BLaER1 (cell line): ENCODE measurements at regions not wholly inside any gene's neighbourhood (a gene's known extent, or its start where the extent isn't known, plus 50 kb on each side); places are given as distances from the start of the nearest gene placed in this dataset.

Source experiments
- H3K27ac ChIP-seq: shearing (Covaris generic); formaldehyde crosslinking; 2 replicates; pipeline ENCODE4 v1.8.1; 2022
- H3K27me3 ChIP-seq: shearing (Covaris generic); formaldehyde crosslinking; 2 replicates; pipeline ENCODE4 v1.8.1; 2022
- H3K36me3 ChIP-seq: shearing (Covaris generic); formaldehyde crosslinking; 2 replicates; pipeline ENCODE4 v1.8.1; 2022
- H3K4me1 ChIP-seq: shearing (Covaris generic); formaldehyde crosslinking; 2 replicates; pipeline ENCODE4 v1.8.1; 2022
- H3K4me2 ChIP-seq: shearing (Covaris generic); formaldehyde crosslinking; 2 replicates; pipeline ENCODE4 v1.8.1; 2022
- H3K4me3 ChIP-seq: shearing (Covaris generic); formaldehyde crosslinking; 2 replicates; pipeline ENCODE4 v1.8.1; 2022
- H3K9ac ChIP-seq: shearing (Covaris generic); formaldehyde crosslinking; 2 replicates; pipeline ENCODE4 v1.8.1; 2022
- H3K9me3 ChIP-seq: shearing (Covaris generic); formaldehyde crosslinking; 2 replicates; pipeline ENCODE4 v1.8.1; 2022
- H4K20me1 ChIP-seq: shearing (Covaris generic); formaldehyde crosslinking; 2 replicates; pipeline ENCODE4 v1.8.1; 2022
- Cebpa-rat ChIP-seq: shearing (Covaris generic); IDR thresholded peaks from 2 replicates; pipeline ENCODE4 v1.8.1; 2022

DNA sequence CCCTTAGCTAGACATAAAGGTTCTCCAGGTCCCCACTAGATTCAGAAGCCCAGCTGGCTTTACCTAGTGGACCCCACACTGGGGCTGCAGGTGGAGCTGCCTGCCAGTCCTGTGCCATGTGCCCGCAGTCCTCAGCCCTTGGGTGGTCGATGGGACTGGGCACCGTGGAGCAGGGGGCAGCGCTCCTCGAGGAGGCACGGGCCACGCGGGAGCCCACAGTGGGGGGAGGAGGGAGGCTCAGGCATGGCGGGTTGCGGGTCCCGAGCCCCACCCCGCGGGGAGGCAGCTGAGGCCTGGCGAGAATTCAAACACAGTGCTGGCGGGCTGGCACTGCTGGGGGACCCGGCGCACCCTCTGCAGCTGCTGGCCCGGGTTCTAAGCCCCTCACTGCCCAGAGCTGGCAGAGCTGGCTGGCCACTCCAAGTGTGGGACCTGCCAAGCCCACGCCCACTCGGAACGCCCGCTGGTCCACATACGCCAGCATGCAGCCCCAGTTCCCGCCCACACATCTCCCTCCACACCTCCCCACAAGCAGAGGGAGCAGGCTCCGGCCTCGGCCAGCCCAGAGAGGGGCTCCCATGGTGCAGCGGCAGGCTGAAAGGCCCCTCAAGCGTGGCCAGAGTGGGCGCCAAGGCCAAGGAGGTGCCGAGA, 119.7 kb upstream of the NRXN1 start:
- Histone ChIP-seq H4K20me1 (no peaks in the 10 kb centered on the region), H3K27ac (no peak overlapping the region), H3K9me3 (peaks cover 10% of the 10 kb centered on the region), H3K4me1 (no peaks in the 10 kb centered on the region), H3K27me3 (no peaks in the 10 kb centered on the region), H3K36me3 (no peaks in the 10 kb centered on the region), H3K4me2 (no peak overlapping the region), H3K4me3 (no peak overlapping the region), H3K9ac (no peak overlapping the region)
- TF ChIP-seq Cebpa-rat, result no peak

DNA sequence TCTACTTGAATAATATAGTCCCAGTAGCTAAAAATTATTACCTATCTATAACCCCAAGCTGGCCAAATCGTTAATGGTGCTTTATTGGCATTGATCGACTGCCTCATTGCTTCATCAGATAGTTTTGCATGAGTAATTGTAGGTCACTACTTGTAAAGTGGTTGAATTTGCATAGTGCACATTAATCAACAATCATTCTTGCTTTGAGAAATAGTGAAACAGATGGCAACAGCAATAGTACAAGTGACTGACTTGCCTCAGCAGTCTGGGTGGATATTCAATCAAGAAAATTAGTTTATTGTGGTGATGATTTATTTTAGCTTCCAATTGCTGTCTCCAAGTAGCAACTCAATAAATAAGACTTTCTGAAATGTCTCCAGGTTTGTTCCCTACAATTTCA, 117.8 kb upstream of the NRXN1 start:
- Histone ChIP-seq H3K27ac (no peak overlapping the region), H3K4me1 (no peaks in the 10 kb centered on the region), H3K27me3 (no peaks in the 10 kb centered on the region), H4K20me1 (no peaks in the 10 kb centered on the region), H3K36me3 (no peaks in the 10 kb centered on the region), H3K4me2 (no peak overlapping the region), H3K9ac (no peak overlapping the region), H3K4me3 (no peak overlapping the region), H3K9me3 (peaks cover 10% of the 10 kb centered on the region)
- no peak for TF ChIP-seq Cebpa-rat

DNA sequence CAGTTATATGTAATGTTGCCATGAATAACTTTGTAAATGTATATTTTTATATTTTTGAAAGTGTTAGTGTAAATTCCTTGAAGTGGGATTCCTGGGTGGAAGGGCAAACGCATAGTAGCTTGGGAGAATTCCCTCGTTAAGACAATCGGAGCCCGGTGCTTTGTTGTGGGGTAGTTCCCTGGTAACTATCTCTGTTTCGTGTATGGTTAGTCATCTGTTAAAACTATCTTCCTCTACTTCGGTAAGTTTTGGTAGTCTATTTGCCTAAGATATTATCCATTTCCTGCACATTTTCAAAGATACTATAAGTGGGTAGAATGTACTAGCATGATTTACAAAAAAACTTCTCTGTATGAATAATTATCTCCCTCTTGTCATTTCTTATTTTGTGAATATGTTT, 113.8 kb upstream of the NRXN1 start:
- Histone ChIP-seq H3K27ac (no peak overlapping the region), H3K4me2 (no peak overlapping the region), H3K4me1 (no peaks in the 10 kb centered on the region), H3K9ac (no peak overlapping the region), H3K36me3 (no peaks in the 10 kb centered on the region), H3K27me3 (no peaks in the 10 kb centered on the region), H3K9me3 (no peaks in the 10 kb centered on the region), H4K20me1 (no peaks in the 10 kb centered on the region), H3K4me3 (no peak overlapping the region)
- no peak for TF ChIP-seq Cebpa-rat

DNA sequence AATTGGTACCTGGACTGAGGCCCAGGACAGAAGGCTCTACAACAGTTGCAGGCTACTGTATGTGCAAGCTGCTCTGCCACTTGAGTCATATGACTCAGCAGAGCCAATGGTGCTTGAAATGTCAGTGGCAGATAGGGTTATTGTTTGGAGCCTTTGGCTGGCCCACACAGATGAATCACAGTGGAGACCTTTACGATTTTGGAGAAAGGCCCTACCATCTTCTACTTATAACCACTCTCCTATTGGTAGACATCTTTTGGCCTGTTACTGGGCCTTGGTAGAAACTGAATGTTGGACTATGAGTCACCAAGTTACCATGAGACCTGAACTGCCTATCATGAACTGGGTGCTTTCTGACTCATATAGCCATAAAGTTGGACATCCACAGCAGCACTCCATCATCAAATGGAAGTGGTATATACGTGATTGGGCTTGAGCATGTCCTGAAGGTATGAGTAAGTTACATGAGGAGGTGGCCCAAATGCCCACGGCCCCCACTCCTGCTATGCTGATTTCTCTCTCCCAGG, 88.9 kb upstream of the NRXN1 start:
- Histone ChIP-seq H3K9me3 (no peaks in the 10 kb centered on the region), H3K4me2 (no peak overlapping the region), H3K4me3 (no peak overlapping the region), H3K4me1 (no peaks in the 10 kb centered on the region), H3K9ac (no peak overlapping the region), H4K20me1 (no peaks in the 10 kb centered on the region), H3K27ac (no peak overlapping the region), H3K27me3 (no peaks in the 10 kb centered on the region), H3K36me3 (no peaks in the 10 kb centered on the region)
- TF ChIP-seq Cebpa-rat, result no peak

DNA sequence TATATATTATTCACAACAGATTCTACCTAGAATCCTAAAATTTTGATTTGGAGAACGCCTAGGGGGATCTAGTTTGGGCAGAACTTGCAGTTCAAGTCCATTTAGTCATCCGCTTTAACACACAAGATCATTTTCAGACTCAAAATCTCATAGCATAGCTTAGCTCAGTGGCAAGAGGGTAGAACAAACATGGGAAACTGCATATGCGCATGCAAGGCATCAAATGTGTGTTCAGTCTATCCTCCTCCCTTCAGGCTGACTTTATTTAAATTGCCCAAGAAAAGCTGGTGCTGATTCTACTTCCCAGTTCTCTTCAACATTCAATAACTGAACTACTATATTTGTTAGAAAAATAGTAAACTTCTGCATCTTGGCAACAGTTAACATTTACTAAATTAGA, 79.6 kb upstream of the NRXN1 start:
- Histone ChIP-seq H4K20me1 (no peaks in the 10 kb centered on the region), H3K27me3 (no peaks in the 10 kb centered on the region), H3K9me3 (no peaks in the 10 kb centered on the region), H3K4me3 (no peak overlapping the region), H3K9ac (no peak overlapping the region), H3K4me1 (no peaks in the 10 kb centered on the region), H3K36me3 (no peaks in the 10 kb centered on the region), H3K27ac (no peak overlapping the region), H3K4me2 (no peak overlapping the region)
- no peak for TF ChIP-seq Cebpa-rat

DNA sequence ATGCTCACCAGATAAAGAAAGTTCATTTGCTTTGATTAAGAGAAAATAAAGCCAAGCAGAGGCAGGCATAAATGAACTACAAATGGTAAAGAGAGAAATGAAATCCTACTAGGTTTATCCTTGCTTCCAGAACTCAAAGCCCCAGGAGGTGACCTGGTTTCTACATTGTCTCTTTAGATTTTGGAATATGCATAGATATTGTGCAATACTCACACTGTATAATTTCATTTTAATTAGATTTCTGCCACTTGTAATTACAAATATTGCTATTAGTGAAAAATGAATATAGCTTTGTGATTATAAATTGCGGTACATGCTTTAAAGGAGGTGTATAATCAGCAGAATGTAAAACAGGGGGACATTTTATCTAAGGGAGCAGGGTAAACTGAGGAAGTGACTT, 76.9 kb upstream of the NRXN1 start:
- Histone ChIP-seq H3K9me3 (no peaks in the 10 kb centered on the region), H3K27me3 (no peaks in the 10 kb centered on the region), H4K20me1 (no peaks in the 10 kb centered on the region), H3K4me2 (no peak overlapping the region), H3K4me3 (no peak overlapping the region), H3K36me3 (no peaks in the 10 kb centered on the region), H3K4me1 (no peaks in the 10 kb centered on the region), H3K27ac (no peak overlapping the region), H3K9ac (no peak overlapping the region)
- TF ChIP-seq Cebpa-rat, result peak; percentile 60; the same call in 1 of the 2 replicates

DNA sequence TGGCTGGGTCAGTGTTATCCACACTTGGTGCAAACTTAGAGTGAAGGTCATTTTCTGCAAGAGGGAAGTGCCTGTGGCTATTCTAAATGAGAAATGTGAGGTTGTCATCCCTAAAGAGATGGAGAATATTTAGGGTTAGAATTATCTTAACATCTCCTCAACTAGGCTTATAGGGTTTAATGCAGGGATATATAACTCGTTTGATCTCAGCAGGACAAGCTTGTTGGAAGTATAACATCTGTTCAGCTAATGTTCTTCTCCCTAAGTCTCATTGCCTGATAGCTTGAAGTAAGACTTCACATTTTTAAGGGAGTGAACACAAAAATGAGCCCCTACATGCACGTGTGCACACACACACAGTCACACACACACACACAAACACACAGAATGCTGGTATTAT, 75.9 kb upstream of the NRXN1 start:
- H3K27ac ChIP-seq, result no peak overlapping the region
- TF ChIP-seq Cebpa-rat, result no peak
- 0 out of 2 replicates have a peak, but pooled peaks cover 4% of the 10 kb centered on the region for H3K4me1 ChIP-seq
- no peaks in the 10 kb centered on the region for H3K27me3 ChIP-seq
- H3K4me3 ChIP-seq, result no peak overlapping the region
- no peak overlapping the region for H3K9ac ChIP-seq
- H3K4me2 ChIP-seq, result no peak overlapping the region
- H4K20me1 ChIP-seq, result no peaks in the 10 kb centered on the region
- no peaks in the 10 kb centered on the region for H3K9me3 ChIP-seq
- no peaks in the 10 kb centered on the region for H3K36me3 ChIP-seq

DNA sequence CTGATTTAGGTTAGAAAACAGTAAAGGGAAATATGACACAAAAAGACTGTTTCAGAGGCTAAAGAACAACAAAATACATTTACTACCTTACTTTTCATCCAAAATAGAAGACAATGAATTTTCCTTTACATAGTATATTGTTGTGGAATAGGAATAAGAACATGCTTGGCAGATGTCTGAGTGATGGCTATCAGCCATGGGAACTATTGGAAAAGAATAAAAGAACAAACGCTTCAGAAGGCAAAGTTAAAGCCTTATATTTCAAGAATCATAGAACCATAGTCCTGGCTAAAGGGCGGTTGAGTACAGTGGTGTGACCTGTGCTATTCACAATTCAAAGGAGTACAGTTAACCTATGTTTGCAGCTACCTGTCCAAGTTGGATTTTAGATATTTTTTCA, 73.9 kb upstream of the NRXN1 start:
- H3K27me3 ChIP-seq, result no peaks in the 10 kb centered on the region
- no peaks in the 10 kb centered on the region for H3K36me3 ChIP-seq
- no peaks in the 10 kb centered on the region for H3K9me3 ChIP-seq
- H3K4me3 ChIP-seq, result no peak overlapping the region
- no peaks in the 10 kb centered on the region for H4K20me1 ChIP-seq
- TF ChIP-seq Cebpa-rat, result no peak
- 0 out of 2 replicates have a peak, but pooled peaks cover 4% of the 10 kb centered on the region for H3K4me1 ChIP-seq
- no peak overlapping the region for H3K9ac ChIP-seq
- H3K27ac ChIP-seq, result no peak overlapping the region
- no peak overlapping the region for H3K4me2 ChIP-seq

DNA sequence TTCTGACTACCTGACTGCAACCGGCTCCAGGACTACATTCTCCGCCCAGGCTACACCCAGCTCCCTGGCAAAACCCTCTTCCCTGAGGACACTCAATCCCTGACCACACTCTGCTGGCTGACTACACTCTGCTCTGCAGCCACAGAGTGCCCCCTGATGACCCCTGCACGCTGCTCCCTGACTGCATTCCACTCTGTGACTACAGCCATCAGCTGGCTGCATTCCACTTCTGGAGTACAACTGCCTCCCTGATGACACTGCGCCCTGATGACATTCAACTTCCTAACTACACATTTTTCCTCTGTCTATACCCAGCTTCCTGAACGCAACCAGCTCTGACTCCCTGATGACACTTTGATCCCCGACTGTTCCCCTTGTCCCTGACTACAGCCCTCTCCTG, 71.3 kb upstream of the NRXN1 start:
- Histone ChIP-seq H3K9ac (no peak overlapping the region), H3K27ac (no peak overlapping the region), H3K4me1 (0 out of 2 replicates have a peak, but pooled peaks cover 4% of the 10 kb centered on the region), H3K27me3 (no peaks in the 10 kb centered on the region), H4K20me1 (no peaks in the 10 kb centered on the region), H3K4me2 (no peak overlapping the region), H3K9me3 (no peaks in the 10 kb centered on the region), H3K4me3 (no peak overlapping the region), H3K36me3 (no peaks in the 10 kb centered on the region)
- TF ChIP-seq Cebpa-rat, result no peak

DNA sequence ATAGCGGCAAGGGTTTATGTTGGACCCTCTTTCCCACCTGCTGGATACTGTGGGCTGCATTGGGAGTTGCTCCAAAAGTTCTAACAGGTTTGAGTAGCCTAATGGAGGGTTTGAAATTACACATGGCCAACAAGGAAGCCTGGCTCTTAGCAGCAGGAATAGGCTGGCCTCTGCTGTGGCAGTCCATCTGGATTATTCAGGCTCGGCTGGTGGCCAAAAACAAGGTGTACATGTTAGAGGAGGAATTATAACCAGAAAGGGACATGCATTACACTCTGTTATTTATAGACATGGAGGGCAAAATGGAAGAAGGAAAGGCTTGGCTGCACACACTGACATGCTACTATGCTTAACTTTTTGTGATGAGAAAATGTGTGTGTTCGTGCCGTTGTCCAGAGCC, 61.1 kb upstream of the NRXN1 start:
- H3K9ac ChIP-seq, result no peak overlapping the region
- no peak overlapping the region for H3K4me2 ChIP-seq
- H4K20me1 ChIP-seq, result no peaks in the 10 kb centered on the region

More for the DNA sequence above, 61.1 kb upstream of the NRXN1 start:
- no peaks in the 10 kb centered on the region for H3K27me3 ChIP-seq
- H3K27ac ChIP-seq, result no peak overlapping the region
- H3K36me3 ChIP-seq, result no peaks in the 10 kb centered on the region
- no peak overlapping the region for H3K4me3 ChIP-seq
- H3K9me3 ChIP-seq, result no peaks in the 10 kb centered on the region
- no peak for TF ChIP-seq Cebpa-rat
- no peaks in the 10 kb centered on the region for H3K4me1 ChIP-seq
